SK-N-SH (cell line): ENCODE measurements at regions not wholly inside any gene's neighbourhood (a gene's known extent, or its start where the extent isn't known, plus 50 kb on each side); places are given as distances from the start of the nearest gene placed in this dataset.

Experiments used
- MAX ChIP-seq: IDR thresholded peaks from 2 replicates; pipeline ENCODE4 v1.4.0; 2012; ENCODE audit warnings: low read depth
- MXI1 ChIP-seq: IDR thresholded peaks from 2 replicates; pipeline ENCODE4 v1.6.1; 2012; ENCODE audit warnings: mild to moderate bottlenecking, low read depth, low read length, improper control_type of control experiment
- NFIC ChIP-seq: IDR thresholded peaks from 2 replicates; pipeline ENCODE4 v1.4.0; 2012; ENCODE audit warnings: borderline replicate concordance
- POLR2AphosphoS5 ChIP-seq: IDR thresholded peaks from 2 replicates; pipeline ENCODE4 v1.6.1; 2012; ENCODE audit warnings: low read depth, low read length
- RAD21 ChIP-seq: IDR thresholded peaks from 2 replicates; pipeline ENCODE4 v1.6.1; 2012; ENCODE audit warnings: mild to moderate bottlenecking, low read length
- RCOR1 ChIP-seq: fragments of 150-350 bp; IDR thresholded peaks from 2 replicates; pipeline ENCODE4 v1.6.1; 2017; ENCODE audit warnings: antibody characterized with exemption, low read length
- RFX5 ChIP-seq: IDR thresholded peaks from 2 replicates; pipeline ENCODE4 v1.6.1; 2012; ENCODE audit warnings: mild to moderate bottlenecking, improper control_type of control experiment, low read length
- SIN3A ChIP-seq: IDR thresholded peaks from 2 replicates; pipeline ENCODE4 v1.6.1; 2012; ENCODE audit warnings: low read depth, mild to moderate bottlenecking, low read length, moderate library complexity, borderline replicate concordance
- TAF1 ChIP-seq: IDR thresholded peaks from 2 replicates; pipeline ENCODE4 v1.6.1; 2012; ENCODE audit warnings: low read depth, mild to moderate bottlenecking, low read length, moderate library complexity, borderline replicate concordance
- TEAD4 ChIP-seq: IDR thresholded peaks from 2 replicates; pipeline ENCODE4 v1.4.0; 2012; ENCODE audit warnings: mild to moderate bottlenecking, borderline replicate concordance; ENCODE audit not compliant: insufficient read depth
- TF ChIP-seq, protein P1 (sequence below): fragments of 200-600 bp; sonication (generic); IDR thresholded peaks from 2 replicates; pipeline ENCODE4 v1.6.1; 2017; ENCODE audit warnings: antibody characterized with exemption, mild to moderate bottlenecking, moderate library complexity
- TF ChIP-seq, protein P2 (sequence below): IDR thresholded peaks from 2 replicates; pipeline ENCODE4 v1.4.0; 2012; ENCODE audit warnings: low read depth, borderline replicate concordance

GRCh38 chr6:19896693-19897010 is 59.5 kb downstream of the ID4 start:
- no peak for TF ChIP-seq RCOR1
- no peak for TF ChIP-seq MAX
- no peak for TF ChIP-seq NFIC
- TF ChIP-seq TAF1: no peak
- TF ChIP-seq POLR2AphosphoS5: no peak
- TF ChIP-seq, protein P1, sequence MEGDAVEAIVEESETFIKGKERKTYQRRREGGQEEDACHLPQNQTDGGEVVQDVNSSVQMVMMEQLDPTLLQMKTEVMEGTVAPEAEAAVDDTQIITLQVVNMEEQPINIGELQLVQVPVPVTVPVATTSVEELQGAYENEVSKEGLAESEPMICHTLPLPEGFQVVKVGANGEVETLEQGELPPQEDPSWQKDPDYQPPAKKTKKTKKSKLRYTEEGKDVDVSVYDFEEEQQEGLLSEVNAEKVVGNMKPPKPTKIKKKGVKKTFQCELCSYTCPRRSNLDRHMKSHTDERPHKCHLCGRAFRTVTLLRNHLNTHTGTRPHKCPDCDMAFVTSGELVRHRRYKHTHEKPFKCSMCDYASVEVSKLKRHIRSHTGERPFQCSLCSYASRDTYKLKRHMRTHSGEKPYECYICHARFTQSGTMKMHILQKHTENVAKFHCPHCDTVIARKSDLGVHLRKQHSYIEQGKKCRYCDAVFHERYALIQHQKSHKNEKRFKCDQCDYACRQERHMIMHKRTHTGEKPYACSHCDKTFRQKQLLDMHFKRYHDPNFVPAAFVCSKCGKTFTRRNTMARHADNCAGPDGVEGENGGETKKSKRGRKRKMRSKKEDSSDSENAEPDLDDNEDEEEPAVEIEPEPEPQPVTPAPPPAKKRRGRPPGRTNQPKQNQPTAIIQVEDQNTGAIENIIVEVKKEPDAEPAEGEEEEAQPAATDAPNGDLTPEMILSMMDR: no peak
- TF ChIP-seq TEAD4: no peak
- TF ChIP-seq, protein P2, sequence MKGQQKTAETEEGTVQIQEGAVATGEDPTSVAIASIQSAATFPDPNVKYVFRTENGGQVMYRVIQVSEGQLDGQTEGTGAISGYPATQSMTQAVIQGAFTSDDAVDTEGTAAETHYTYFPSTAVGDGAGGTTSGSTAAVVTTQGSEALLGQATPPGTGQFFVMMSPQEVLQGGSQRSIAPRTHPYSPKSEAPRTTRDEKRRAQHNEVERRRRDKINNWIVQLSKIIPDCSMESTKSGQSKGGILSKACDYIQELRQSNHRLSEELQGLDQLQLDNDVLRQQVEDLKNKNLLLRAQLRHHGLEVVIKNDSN: no peak
- no peak for TF ChIP-seq SIN3A
- no peak for TF ChIP-seq MXI1
- TF ChIP-seq RFX5: no peak
- no peak for TF ChIP-seq RAD21
